OCI-LY1 (cell line): ENCODE measurements at regions not wholly inside any gene's neighbourhood (a gene's known extent, or its start where the extent isn't known, plus 50 kb on each side); places are given as distances from the start of the nearest gene placed in this dataset.

Experiments
- H2AFZ ChIP-seq: fragments of 200-600 bp; sonication (generic), shearing (Covaris generic); 2 replicates; pipeline ENCODE4 v1.6.0; 2014; ENCODE audit warnings: antibody characterized with exemption, mild to moderate bottlenecking, low read length
- H3F3A ChIP-seq: fragments of 200-600 bp; sonication (generic), shearing (Covaris generic); 2 replicates; pipeline ENCODE4 v1.6.0; 2014; ENCODE audit warnings: mild to moderate bottlenecking, antibody characterized with exemption, low read length, moderate library complexity; ENCODE audit not compliant: insufficient read depth
- H3K27ac ChIP-seq: fragments of 200-600 bp; sonication (generic); 2 replicates; pipeline ENCODE4 v1.5.1; 2014; ENCODE audit warnings: low read length, mixed run types, mild to moderate bottlenecking, low read depth; ENCODE audit not compliant: poor library complexity, severe bottlenecking
- H3K27me3 ChIP-seq: fragments of 200-600 bp; sonication (generic); 2 replicates; pipeline ENCODE4 v1.6.0; 2014; ENCODE audit warnings: antibody characterized with exemption, mild to moderate bottlenecking, low read length, moderate library complexity; ENCODE audit not compliant: insufficient read depth
- H3K36me3 ChIP-seq: fragments of 200-600 bp; sonication (generic); 2 replicates; pipeline ENCODE4 v1.6.1; 2014; ENCODE audit warnings: mild to moderate bottlenecking, antibody characterized with exemption, low read length, moderate library complexity, mixed read lengths; ENCODE audit not compliant: insufficient read depth
- H3K4me1 ChIP-seq: fragments of 200-600 bp; sonication (generic); 2 replicates; pipeline ENCODE4 v1.5.1; 2014; ENCODE audit warnings: mild to moderate bottlenecking, low read length, moderate library complexity; ENCODE audit not compliant: insufficient read depth, severe bottlenecking
- H3K4me2 ChIP-seq: fragments of 200-600 bp; sonication (generic), shearing (Covaris generic); 2 replicates; pipeline ENCODE4 v1.6.1; 2014; ENCODE audit warnings: low read length
- H3K4me3 ChIP-seq: fragments of 200-600 bp; sonication (generic); 2 replicates; pipeline ENCODE4 v1.5.1; 2014; ENCODE audit warnings: low read length, low read depth, mild to moderate bottlenecking, mixed read lengths; ENCODE audit not compliant: poor library complexity, severe bottlenecking
- H3K79me2 ChIP-seq: fragments of 200-600 bp; shearing (Covaris generic); 2 replicates; pipeline ENCODE4 v1.6.1; 2016; ENCODE audit warnings: mixed run types, low read length, mixed read lengths; ENCODE audit not compliant: insufficient read depth
- H3K9ac ChIP-seq: fragments of 200-600 bp; sonication (generic), shearing (Covaris generic); 2 replicates; pipeline ENCODE4 v1.6.1; 2014; ENCODE audit warnings: mild to moderate bottlenecking, low read length, mixed read lengths
- H3K9me2 ChIP-seq: fragments of 200-600 bp; sonication (generic), shearing (Covaris generic); 2 replicates; pipeline ENCODE4 v1.6.1; 2014; ENCODE audit warnings: low read depth, mild to moderate bottlenecking, low read length, mixed read lengths
- H3K9me3 ChIP-seq: fragments of 200-600 bp; shearing (Covaris generic); 2 replicates; pipeline ENCODE4 v1.6.1; 2014; ENCODE audit warnings: low read length, mixed read lengths
- H4K20me1 ChIP-seq: fragments of 200-600 bp; sonication (generic), shearing (Covaris generic); 2 replicates; pipeline ENCODE4 v1.6.0; 2016; ENCODE audit warnings: mild to moderate bottlenecking, low read length; ENCODE audit not compliant: insufficient read depth
- EZH2 ChIP-seq: fragments of 200-600 bp; sonication (generic), shearing (Covaris generic); IDR thresholded peaks from 2 replicates; pipeline ENCODE4 v1.8.0; 2017; ENCODE audit warnings: borderline replicate concordance, mixed run types, mild to moderate bottlenecking, antibody characterized with exemption, low read length, moderate library complexity, mixed read lengths
- TF ChIP-seq, protein P1 (sequence below): fragments of 200-600 bp; sonication (generic), shearing (Covaris generic); IDR thresholded peaks from 2 replicates; pipeline ENCODE4 v1.5.1; 2017; ENCODE audit warnings: mild to moderate bottlenecking, antibody characterized with exemption, low read length, moderate library complexity, mixed read lengths

DNA sequence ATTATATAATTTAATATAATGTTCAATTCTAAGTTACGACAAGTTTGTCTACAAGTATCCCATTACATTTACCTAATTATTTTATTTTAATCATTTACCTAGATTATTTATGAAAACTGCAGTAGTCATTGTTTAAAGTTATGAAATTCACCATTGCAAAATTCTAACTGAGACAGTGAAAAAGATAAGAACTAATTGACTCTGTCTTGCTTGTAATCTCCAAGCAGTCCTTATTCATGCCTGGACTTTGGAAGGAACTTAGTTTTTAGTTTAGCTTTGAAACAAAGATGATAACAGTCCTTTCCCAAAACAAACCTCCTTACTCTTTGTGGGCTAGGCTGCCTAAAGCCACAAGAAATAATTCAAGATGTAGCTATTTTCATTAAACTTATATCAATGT lies 165.0 kb downstream of the SUCNR1 start:
- no peak overlapping the region for H3K4me2 ChIP-seq
- H4K20me1 ChIP-seq: no peaks in the 10 kb centered on the region
- H3K4me1 ChIP-seq: no peaks in the 10 kb centered on the region
- no peaks in the 10 kb centered on the region for H3K36me3 ChIP-seq
- H3K27ac ChIP-seq: no peak overlapping the region
- H3F3A ChIP-seq: no peaks in the 10 kb centered on the region
- H3K9me3 ChIP-seq: peaks cover 10% of the 10 kb centered on the region; the same call in 1 of the 2 replicates
- H2AFZ ChIP-seq: no peak overlapping the region
- H3K79me2 ChIP-seq: no peaks in the 10 kb centered on the region
- TF ChIP-seq EZH2: no peak
- TF ChIP-seq, protein P1, sequence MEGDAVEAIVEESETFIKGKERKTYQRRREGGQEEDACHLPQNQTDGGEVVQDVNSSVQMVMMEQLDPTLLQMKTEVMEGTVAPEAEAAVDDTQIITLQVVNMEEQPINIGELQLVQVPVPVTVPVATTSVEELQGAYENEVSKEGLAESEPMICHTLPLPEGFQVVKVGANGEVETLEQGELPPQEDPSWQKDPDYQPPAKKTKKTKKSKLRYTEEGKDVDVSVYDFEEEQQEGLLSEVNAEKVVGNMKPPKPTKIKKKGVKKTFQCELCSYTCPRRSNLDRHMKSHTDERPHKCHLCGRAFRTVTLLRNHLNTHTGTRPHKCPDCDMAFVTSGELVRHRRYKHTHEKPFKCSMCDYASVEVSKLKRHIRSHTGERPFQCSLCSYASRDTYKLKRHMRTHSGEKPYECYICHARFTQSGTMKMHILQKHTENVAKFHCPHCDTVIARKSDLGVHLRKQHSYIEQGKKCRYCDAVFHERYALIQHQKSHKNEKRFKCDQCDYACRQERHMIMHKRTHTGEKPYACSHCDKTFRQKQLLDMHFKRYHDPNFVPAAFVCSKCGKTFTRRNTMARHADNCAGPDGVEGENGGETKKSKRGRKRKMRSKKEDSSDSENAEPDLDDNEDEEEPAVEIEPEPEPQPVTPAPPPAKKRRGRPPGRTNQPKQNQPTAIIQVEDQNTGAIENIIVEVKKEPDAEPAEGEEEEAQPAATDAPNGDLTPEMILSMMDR: no peak
- H3K9me2 ChIP-seq: 0 out of 2 replicates have a peak, but pooled peaks cover 2% of the 10 kb centered on the region
- H3K4me3 ChIP-seq: no peak overlapping the region
- no peak overlapping the region for H3K9ac ChIP-seq
- H3K27me3 ChIP-seq: no peaks in the 10 kb centered on the region

DNA sequence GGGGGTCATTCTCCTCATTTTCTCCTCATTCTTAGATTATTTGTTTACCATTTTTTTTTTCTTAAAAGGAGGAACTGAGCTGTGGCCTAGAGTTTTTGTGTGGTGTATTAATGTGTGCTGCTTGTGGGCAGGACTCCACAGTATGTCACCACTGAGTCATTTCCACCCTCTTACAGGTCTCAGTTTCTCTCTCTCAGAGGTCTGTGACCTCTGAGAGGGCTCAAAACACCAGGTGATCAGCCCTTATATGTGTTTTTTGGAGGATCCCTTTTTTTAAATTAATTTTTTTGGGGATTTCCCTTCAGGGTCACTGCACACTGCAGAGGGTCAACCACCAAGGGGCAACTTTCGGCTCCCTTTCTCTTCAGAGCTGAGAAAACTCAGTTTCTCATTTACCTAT lies 166.4 kb downstream of the SUCNR1 start:
- no peaks in the 10 kb centered on the region for H3K79me2 ChIP-seq
- H3K27ac ChIP-seq: no peak overlapping the region
- no peak for TF ChIP-seq EZH2
- TF ChIP-seq, protein P1: no peak

DNA sequence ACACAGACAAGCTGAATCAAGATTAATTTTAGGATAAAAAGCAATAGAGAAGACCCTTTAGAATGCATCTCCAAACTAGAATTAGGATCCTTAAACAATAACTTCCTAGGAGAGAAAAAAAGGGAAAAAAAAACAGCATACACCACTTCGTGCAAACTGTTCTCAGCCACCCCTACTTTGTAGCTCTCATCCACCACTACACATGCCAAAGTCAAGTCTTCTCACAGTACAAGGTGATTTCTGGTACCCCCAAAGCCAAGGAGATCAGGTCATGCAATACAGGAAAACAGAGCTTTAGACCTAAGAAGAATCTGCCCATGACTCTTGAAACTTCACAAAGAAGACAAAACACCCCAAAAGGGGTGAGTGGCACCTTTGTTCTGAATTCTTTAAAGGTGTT lies 166.9 kb downstream of the SUCNR1 start:
- Histone ChIP-seq H3K4me1 (no peaks in the 10 kb centered on the region), H3K9ac (no peak overlapping the region), H3K27me3 (no peaks in the 10 kb centered on the region), H2AFZ (no peak overlapping the region), H3K4me3 (no peak overlapping the region), H3K79me2 (no peaks in the 10 kb centered on the region), H4K20me1 (no peaks in the 10 kb centered on the region), H3F3A (no peaks in the 10 kb centered on the region), H3K36me3 (no peaks in the 10 kb centered on the region), H3K9me2 (0 out of 2 replicates have a peak, but pooled peaks cover 2% of the 10 kb centered on the region), H3K9me3 (peaks cover 10% of the 10 kb centered on the region; the same call in 1 of the 2 replicates), H3K4me2 (no peak overlapping the region), H3K27ac (no peak overlapping the region)
- TF ChIP-seq EZH2: no peak
- TF ChIP-seq, protein P1: no peak

More for the DNA sequence above, 166.4 kb downstream of the SUCNR1 start:
- Histone ChIP-seq H3K9me3 (peaks cover 10% of the 10 kb centered on the region; the same call in 1 of the 2 replicates), H3F3A (no peaks in the 10 kb centered on the region), H3K4me1 (no peaks in the 10 kb centered on the region), H4K20me1 (no peaks in the 10 kb centered on the region), H3K9ac (no peak overlapping the region), H3K27me3 (no peaks in the 10 kb centered on the region), H2AFZ (no peak overlapping the region), H3K4me3 (no peak overlapping the region), H3K9me2 (0 out of 2 replicates have a peak, but pooled peaks cover 2% of the 10 kb centered on the region), H3K4me2 (no peak overlapping the region), H3K36me3 (no peaks in the 10 kb centered on the region)
